IMR-90 (cell line): ENCODE measurements at regions not wholly inside any gene's neighbourhood (a gene's known extent, or its start where the extent isn't known, plus 50 kb on each side); places are given as distances from the start of the nearest gene placed in this dataset.

Experiments used
- ATAC-seq: fragments of 200-7000 bp; cut with Tn5 transposase; 2 replicates; pipeline ENCODE4 v1.9.1; 2020; ENCODE audit warnings: low read depth, mild to moderate bottlenecking, moderate library complexity
- BruUV-seq: library from RNA; stranded (reverse); fragments of 400-500 nt; replicated peaks from 2 replicates; lab custom pipeline; 2021; lab: Mats Ljungman, UMichigan
- CTCF ChIA-PET: fragments of 300-600 bp; formaldehyde crosslinking; extraction: SDS; loops from one replicate; lab custom pipeline; 2021; ENCODE audit warnings: antibody characterized with exemption; lab: Yijun Ruan, JAX
- POLR2A ChIA-PET: fragments of 300-600 bp; sonication (Branson Sonifier 250); formaldehyde crosslinking; loops from one replicate; lab custom pipeline; 2022; ENCODE audit warnings: antibody characterized with exemption; ENCODE audit not compliant: unreplicated experiment; lab: Charles Lee
- DNase-seq: peaks from one replicate; pipeline ENCODE4 v3.0.0; 2013
- H2AFZ ChIP-seq: replicated peaks from 2 replicates; pipeline ENCODE3; 2013; ENCODE audit warnings: low read length, mild to moderate bottlenecking; ENCODE audit not compliant: poor library complexity
- H2AK5ac ChIP-seq: 2 replicates; pipeline ENCODE4 v1.6.1; 2013; ENCODE audit warnings: low read depth, low read length, inconsistent platforms
- H2AK9ac ChIP-seq: replicated peaks from 2 replicates; pipeline ENCODE3; 2013; ENCODE audit warnings: mild to moderate bottlenecking, low read depth, low read length, moderate library complexity; ENCODE audit not compliant: poor library complexity
- H2BK120ac ChIP-seq: 2 replicates; pipeline ENCODE4 v1.6.1; 2013; ENCODE audit warnings: low read depth, low read length, inconsistent platforms
- H2BK15ac ChIP-seq: 3 replicates; pipeline ENCODE4 v1.6.1; 2013; ENCODE audit warnings: low read depth, low read length, inconsistent platforms
- H2BK20ac ChIP-seq: 2 replicates; pipeline ENCODE4 v1.6.1; 2013; ENCODE audit warnings: low read depth, mild to moderate bottlenecking, inconsistent platforms, low read length, moderate library complexity
- H2BK5ac ChIP-seq: 2 replicates; pipeline ENCODE4 v1.6.1; 2013; ENCODE audit warnings: mild to moderate bottlenecking, low read depth, low read length, inconsistent platforms; ENCODE audit not compliant: poor library complexity, severe bottlenecking
- H3K14ac ChIP-seq: replicated peaks from 2 replicates; pipeline ENCODE4 v1.6.1; 2013; ENCODE audit warnings: low read depth, low read length, inconsistent platforms
- H3K18ac ChIP-seq: 2 replicates; pipeline ENCODE4 v1.6.1; 2013; ENCODE audit warnings: low read depth, low read length, control low read depth
- H3K23ac ChIP-seq: 2 replicates; pipeline ENCODE4 v1.6.1; 2013; ENCODE audit warnings: low read depth, low read length, inconsistent platforms
- H3K27ac ChIP-seq: 2 replicates; pipeline ENCODE4 v1.5.1; 2013; ENCODE audit warnings: mild to moderate bottlenecking, control low read depth, low read length; ENCODE audit not compliant: insufficient read depth
- H3K27me3 ChIP-seq: 2 replicates; pipeline ENCODE4 v1.6.1; 2013; ENCODE audit warnings: low read length; ENCODE audit not compliant: control insufficient read depth, insufficient read depth
- H3K36me3 ChIP-seq: 2 replicates; pipeline ENCODE4 v1.6.1; 2013; ENCODE audit warnings: low read length, mixed read lengths; ENCODE audit not compliant: control insufficient read depth, insufficient read depth
- H3K4ac ChIP-seq: 2 replicates; pipeline ENCODE4 v1.6.1; 2013; ENCODE audit warnings: low read depth, low read length, inconsistent platforms
- H3K4me1 ChIP-seq: 2 replicates; pipeline ENCODE4 v1.6.1; 2013; ENCODE audit warnings: low read length, mixed read lengths; ENCODE audit not compliant: control insufficient read depth, insufficient read depth
- H3K4me2 ChIP-seq: 2 replicates; pipeline ENCODE4 v1.6.1; 2013; ENCODE audit warnings: low read depth, mild to moderate bottlenecking, control low read depth, low read length, moderate library complexity
- H3K4me3 ChIP-seq: 2 replicates; pipeline ENCODE4 v1.5.1; 2013; ENCODE audit warnings: low read depth, mild to moderate bottlenecking, control low read depth, low read length, moderate library complexity; ENCODE audit not compliant: insufficient read depth
- H3K56ac ChIP-seq: 2 replicates; pipeline ENCODE4 v1.6.1; 2013; ENCODE audit warnings: low read length, inconsistent platforms; ENCODE audit not compliant: insufficient read depth; ENCODE audit errors: extremely low read depth
- H3K79me1 ChIP-seq, 2 experiments: 2 replicates each; pipeline ENCODE4 v1.6.1; 2013; ENCODE audit warnings: low read length in 2 of 2, inconsistent platforms in 1 of 2, low read depth in 1 of 2
- H3K9ac ChIP-seq: 2 replicates; pipeline ENCODE4 v1.6.1; 2013; ENCODE audit warnings: low read depth, low read length, control low read depth
- H3K9me1 ChIP-seq: 2 replicates; pipeline ENCODE4 v1.6.1; 2013; ENCODE audit warnings: low read length, inconsistent platforms; ENCODE audit not compliant: insufficient read depth
- H3K9me3 ChIP-seq: 2 replicates; pipeline ENCODE4 v1.6.1; 2013; ENCODE audit warnings: low read length; ENCODE audit not compliant: control insufficient read depth, insufficient read depth
- H4K20me1 ChIP-seq: 2 replicates; pipeline ENCODE4 v1.6.1; 2013; ENCODE audit warnings: low read length, inconsistent platforms; ENCODE audit not compliant: insufficient read depth
- H4K5ac ChIP-seq: 2 replicates; pipeline ENCODE4 v1.6.1; 2013; ENCODE audit warnings: mild to moderate bottlenecking, low read depth, low read length, control low read depth
- H4K8ac ChIP-seq, 2 experiments: 2 replicates each; pipeline ENCODE4 v1.6.1; 2013; ENCODE audit warnings: low read depth in 2 of 2, low read length in 2 of 2, control low read depth in 1 of 2, inconsistent platforms in 1 of 2
- H4K91ac ChIP-seq: 2 replicates; pipeline ENCODE4 v1.6.1; 2013; ENCODE audit warnings: low read depth, low read length, inconsistent platforms; ENCODE audit not compliant: insufficient read depth
- BHLHE40 ChIP-seq: fragments of 150-350 bp; IDR thresholded peaks from 2 replicates; pipeline ENCODE4 v1.6.1; 2016; ENCODE audit warnings: mild to moderate bottlenecking, low read depth, low read length
- CEBPB ChIP-seq: IDR thresholded peaks from 2 replicates; pipeline ENCODE4 v1.6.1; 2012; ENCODE audit warnings: low read depth, low read length, improper control_type of control experiment
- CHD1 ChIP-seq: IDR thresholded peaks from 2 replicates; pipeline ENCODE4 v1.6.1; 2012; ENCODE audit warnings: low read depth, low read length, improper control_type of control experiment
- CTCF ChIP-seq: conservative IDR thresholded peaks from 2 replicates; pipeline ENCODE4 v1.5.1; 2012; ENCODE audit warnings: mild to moderate bottlenecking, low read depth, low read length, improper control_type of control experiment
- FOS ChIP-seq: fragments of 150-350 bp; IDR thresholded peaks from 2 replicates; pipeline ENCODE4 v1.6.1; 2016; ENCODE audit warnings: low read depth, low read length
- MAFK ChIP-seq: IDR thresholded peaks from 2 replicates; pipeline ENCODE4 v1.6.1; 2012; ENCODE audit warnings: low read depth, low read length, improper control_type of control experiment
- MAZ ChIP-seq: IDR thresholded peaks from 2 replicates; pipeline ENCODE4 v1.6.1; 2012; ENCODE audit warnings: low read depth, mild to moderate bottlenecking, low read length, improper control_type of control experiment, moderate library complexity, borderline replicate concordance
- MXI1 ChIP-seq: IDR thresholded peaks from 2 replicates; pipeline ENCODE4 v1.6.1; 2012; ENCODE audit warnings: low read depth, mild to moderate bottlenecking, low read length, moderate library complexity, borderline replicate concordance
- NFE2L2 ChIP-seq: fragments of 150-350 bp; IDR thresholded peaks from 2 replicates; pipeline ENCODE4 v1.6.1; 2016; ENCODE audit warnings: low read depth, mild to moderate bottlenecking, low read length
- POLR2A ChIP-seq: IDR thresholded peaks from 2 replicates; pipeline ENCODE4 v1.6.1; 2012; ENCODE audit warnings: mild to moderate bottlenecking, low read depth, low read length
- RAD21 ChIP-seq: IDR thresholded peaks from 2 replicates; pipeline ENCODE4 v1.6.1; 2012; ENCODE audit warnings: low read length, improper control_type of control experiment
- RCOR1 ChIP-seq: IDR thresholded peaks from 2 replicates; pipeline ENCODE4 v1.6.1; 2012; ENCODE audit warnings: mild to moderate bottlenecking, low read length, improper control_type of control experiment; ENCODE audit not compliant: insufficient replicate concordance
- RFX5 ChIP-seq: IDR thresholded peaks from 2 replicates; pipeline ENCODE4 v1.8.0; 2012; ENCODE audit warnings: low read depth, mild to moderate bottlenecking, low read length, moderate library complexity
- SMC3 ChIP-seq: fragments of 150-350 bp; IDR thresholded peaks from 2 replicates; pipeline ENCODE4 v1.6.1; 2016; ENCODE audit warnings: low read depth, mild to moderate bottlenecking, antibody characterized with exemption, low read length, moderate library complexity
- USF2 ChIP-seq: fragments of 150-350 bp; IDR thresholded peaks from 2 replicates; pipeline ENCODE4 v1.6.1; 2017; ENCODE audit warnings: mild to moderate bottlenecking, antibody characterized with exemption, low read length, low read depth
- WGBS, 2 experiments: methylation state at CpG; one replicate each; pipeline versions ENCODE4 v1.1.5 to v1.1.7; 2013; ENCODE audit warnings: missing lambda C conversion rate in 2 of 2; ENCODE audit not compliant: insufficient read length in 1 of 2; ENCODE audit errors: extremely low coverage in 2 of 2; 5-methylcytosine and 5-hydroxymethylcytosine counted together
- dilution Hi-C: fragments of 300-500 bp; cut with HindIII; formaldehyde crosslinking; loops from one replicate; pipeline ENCODE4 v1.14.3; 2018; ENCODE audit warnings: low sequenced_read_pairs; ENCODE audit not compliant: unreplicated experiment
- in situ Hi-C: fragments of 300-500 bp; cut with MboI; formaldehyde crosslinking; loops from 3 replicates; pipeline ENCODE4 v1.14.3; 2019; ENCODE audit warnings: low sequenced_read_pairs, inconsistent platforms, mixed read lengths
- intact Hi-C: fragments of 100-400 bp; cut with micrococcal nuclease; formaldehyde crosslinking; loops from 2 replicates; pipeline ENCODE4 v1.10.0; 2022
- TF ChIP-seq, protein P1 (sequence below): fragments of 150-350 bp; IDR thresholded peaks from 2 replicates; pipeline ENCODE4 v1.6.1; 2016; ENCODE audit warnings: low read depth, mild to moderate bottlenecking, low read length, moderate library complexity, borderline replicate concordance

DNA sequence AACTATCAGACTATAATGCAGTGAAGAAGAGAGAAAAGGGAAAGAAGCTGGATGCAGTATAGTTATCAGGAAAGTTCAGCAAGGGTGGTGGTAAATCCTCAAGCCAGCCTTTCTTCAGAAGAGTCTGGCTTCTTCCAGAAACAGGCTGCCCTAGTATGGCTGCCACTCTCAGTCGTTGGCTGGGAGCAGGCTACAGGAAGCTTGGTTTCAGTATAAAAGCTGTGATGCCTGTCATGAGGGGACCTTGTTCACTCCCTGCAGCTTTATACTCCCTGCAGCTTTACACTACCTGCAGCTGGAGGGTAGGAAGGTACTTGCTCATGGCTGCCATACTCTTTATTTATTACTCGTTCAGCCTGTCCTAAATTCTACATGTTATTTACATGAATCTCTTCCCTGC is 63.3 kb upstream of the ARHGAP18 start:
- Histone ChIP-seq H2AK9ac (no peak overlapping the region), H4K8ac (no peak overlapping the region), H3K4me2 (no peak overlapping the region), H3K4ac (no peak overlapping the region), H3K14ac (0 out of 2 replicates have a peak overlapping the region, but pooled peaks have one; percentile 15), H3K4me3 (no peak overlapping the region), H2BK20ac (no peak overlapping the region), H2BK5ac (no peak overlapping the region), H2BK15ac (no peak overlapping the region), H3K18ac (no peak overlapping the region), H3K79me1 (no peaks in the 10 kb centered on the region), H3K9ac (no peak overlapping the region), H4K91ac (no peak overlapping the region), H3K4me1 (no peaks in the 10 kb centered on the region), H2AFZ (peak overlapping the region; percentile 74), H3K27ac (no peak overlapping the region), H2BK120ac (no peak overlapping the region), H3K9me3 (peaks cover 2% of the 10 kb centered on the region), H3K23ac (no peak overlapping the region), H4K20me1 (no peaks in the 10 kb centered on the region), H3K56ac (no peak overlapping the region), H3K36me3 (no peaks in the 10 kb centered on the region), H3K9me1 (no peaks in the 10 kb centered on the region), H4K5ac (no peak overlapping the region), H2AK5ac (no peak overlapping the region), H3K27me3 (no peaks in the 10 kb centered on the region)
- DNase-seq (no peak), ATAC-seq (no peak)
- WGBS, 2 experiments, result no CpG with 5 or more reads among the region's 2 CpGs
- TF ChIP-seq MXI1, result no peak
- no peak for TF ChIP-seq RFX5
- no peak for TF ChIP-seq POLR2A
- no peak for TF ChIP-seq USF2
- TF ChIP-seq CEBPB, result no peak
- TF ChIP-seq BHLHE40, result no peak
- TF ChIP-seq NFE2L2, result no peak
- TF ChIP-seq, protein P1, sequence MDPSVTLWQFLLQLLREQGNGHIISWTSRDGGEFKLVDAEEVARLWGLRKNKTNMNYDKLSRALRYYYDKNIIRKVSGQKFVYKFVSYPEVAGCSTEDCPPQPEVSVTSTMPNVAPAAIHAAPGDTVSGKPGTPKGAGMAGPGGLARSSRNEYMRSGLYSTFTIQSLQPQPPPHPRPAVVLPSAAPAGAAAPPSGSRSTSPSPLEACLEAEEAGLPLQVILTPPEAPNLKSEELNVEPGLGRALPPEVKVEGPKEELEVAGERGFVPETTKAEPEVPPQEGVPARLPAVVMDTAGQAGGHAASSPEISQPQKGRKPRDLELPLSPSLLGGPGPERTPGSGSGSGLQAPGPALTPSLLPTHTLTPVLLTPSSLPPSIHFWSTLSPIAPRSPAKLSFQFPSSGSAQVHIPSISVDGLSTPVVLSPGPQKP, result no peak
- TF ChIP-seq FOS, result no peak
- no peak for TF ChIP-seq CHD1
- TF ChIP-seq SMC3, result no peak
- no peak for TF ChIP-seq MAFK
- TF ChIP-seq MAZ, result no peak
- TF ChIP-seq RAD21, result no peak
- no peak for TF ChIP-seq RCOR1
- TF ChIP-seq CTCF, result no peak
- ChIA-PET CTCF (no interaction called here), POLR2A (no interaction called here)
- no TSS peak for BruUV-seq
- intact Hi-C loops (no loop called here), dilution Hi-C loops (no loop called here), in situ Hi-C loops (no loop called here)
